ENCODE measurements at regions not wholly inside any gene's neighbourhood (a gene's known extent, or its start where the extent isn't known, plus 50 kb on each side); places are given as distances from the start of the nearest gene placed in this dataset.
"Not testable (repeated sequence)": the region's sequence is repeated elsewhere in the genome, so short reads cannot be mapped to it uniquely, and the experiment has no call there.

GRCh38 chr6:84597238-84597875 lies 167.0 kb downstream of the TBX18 start:
- Histone ChIP-seq H3K27me3 (ENCODE audit: insufficient read depth, low read length) (no peaks in the 10 kb centered on the region), H4K20me1 (ENCODE audit: insufficient read depth, low read length) (no peaks in the 10 kb centered on the region), H3F3A (ENCODE audit: insufficient read depth, low read length) (no peaks in the 10 kb centered on the region), H3K9me3 (ENCODE audit: low read length) (no peaks in the 10 kb centered on the region), H3K36me3 (ENCODE audit: insufficient read depth, low read length) (no peaks in the 10 kb centered on the region), H3K9ac (ENCODE audit: low read length) (no peak overlapping the region), H3K9me2 (ENCODE audit: low read depth, low read length) (no peaks in the 10 kb centered on the region), H3K79me2 (ENCODE audit: insufficient read depth, low read length) (no peaks in the 10 kb centered on the region), H2AFZ (ENCODE audit: low read length) (no peak overlapping the region), H3K4me3 (ENCODE audit: low read depth, low read length, poor library complexity, severe bottlenecking) (no peak overlapping the region), H3K4me2 (ENCODE audit: low read length) (no peak overlapping the region), H3K27ac (ENCODE audit: low read depth, low read length, poor library complexity, severe bottlenecking) (no peak overlapping the region), H3K4me1 (ENCODE audit: insufficient read depth, low read length, severe bottlenecking) (no peaks in the 10 kb centered on the region)
- TF ChIP-seq CTCF (IDR thresholded peaks at IDR 0.05; ENCODE audit: low read length) (no peak), EZH2 (IDR thresholded peaks at IDR 0.05; ENCODE audit: borderline replicate concordance, low read length) (no peak)

- Histone ChIP-seq H2AFZ (ENCODE audit: low read length) (no peak overlapping the region), H4K20me1 (ENCODE audit: insufficient read depth, low read length) (no peaks in the 10 kb centered on the region)
- TF ChIP-seq CTCF (IDR thresholded peaks at IDR 0.05; ENCODE audit: low read length) (no peak), EZH2 (IDR thresholded peaks at IDR 0.05; ENCODE audit: borderline replicate concordance, low read length) (no peak)
Observed at GRCh38 chr6:84596488-84596887, 167.9 kb downstream of the TBX18 start.

GRCh38 chr6:84588697-84589080 lies 175.7 kb downstream of the TBX18 start:
- no peaks in the 10 kb centered on the region for H4K20me1 ChIP-seq (ENCODE audit: insufficient read depth, low read length)
- no peaks in the 10 kb centered on the region for H3K9me3 ChIP-seq (ENCODE audit: low read length)
- no peak overlapping the region for H3K4me3 ChIP-seq (ENCODE audit: low read depth, low read length, poor library complexity, severe bottlenecking)
- H3K4me1 ChIP-seq (ENCODE audit: insufficient read depth, low read length, severe bottlenecking) = no peaks in the 10 kb centered on the region
- H3K27ac ChIP-seq (ENCODE audit: low read depth, low read length, poor library complexity, severe bottlenecking) = no peak overlapping the region
- H3K27me3 ChIP-seq (ENCODE audit: insufficient read depth, low read length) = no peaks in the 10 kb centered on the region
- no peak overlapping the region for H3K4me2 ChIP-seq (ENCODE audit: low read length)
- no peaks in the 10 kb centered on the region for H3K79me2 ChIP-seq (ENCODE audit: insufficient read depth, low read length)
- H3K9me2 ChIP-seq (ENCODE audit: low read depth, low read length) = no peaks in the 10 kb centered on the region
- no peaks in the 10 kb centered on the region for H3K36me3 ChIP-seq (ENCODE audit: insufficient read depth, low read length)
- H3F3A ChIP-seq (ENCODE audit: insufficient read depth, low read length) = no peaks in the 10 kb centered on the region
- no peak overlapping the region for H3K9ac ChIP-seq (ENCODE audit: low read length)
- no peak overlapping the region for H2AFZ ChIP-seq (ENCODE audit: low read length)
- no peak for TF ChIP-seq EZH2 (IDR thresholded peaks at IDR 0.05; ENCODE audit: borderline replicate concordance, low read length)
- no peak for TF ChIP-seq CTCF (IDR thresholded peaks at IDR 0.05; ENCODE audit: low read length)

More at GRCh38 chr6:84596488-84596887, 167.9 kb downstream of the TBX18 start:
- Histone ChIP-seq H3K9me2 (ENCODE audit: low read depth, low read length) (no peaks in the 10 kb centered on the region), H3K9ac (ENCODE audit: low read length) (no peak overlapping the region), H3K27ac (ENCODE audit: low read depth, low read length, poor library complexity, severe bottlenecking) (no peak overlapping the region), H3K4me3 (ENCODE audit: low read depth, low read length, poor library complexity, severe bottlenecking) (no peak overlapping the region), H3F3A (ENCODE audit: insufficient read depth, low read length) (no peaks in the 10 kb centered on the region), H3K79me2 (ENCODE audit: insufficient read depth, low read length) (no peaks in the 10 kb centered on the region), H3K4me1 (ENCODE audit: insufficient read depth, low read length, severe bottlenecking) (no peaks in the 10 kb centered on the region), H3K36me3 (ENCODE audit: insufficient read depth, low read length) (no peaks in the 10 kb centered on the region), H3K9me3 (ENCODE audit: low read length) (no peaks in the 10 kb centered on the region), H3K27me3 (ENCODE audit: insufficient read depth, low read length) (no peaks in the 10 kb centered on the region), H3K4me2 (ENCODE audit: low read length) (no peak overlapping the region)

- H3K27ac ChIP-seq (ENCODE audit: low read depth, low read length, poor library complexity, severe bottlenecking); H2AFZ ChIP-seq (ENCODE audit: low read length); H3K4me2 ChIP-seq (ENCODE audit: low read length); H3K4me1 ChIP-seq (ENCODE audit: insufficient read depth, low read length, severe bottlenecking); H4K20me1 ChIP-seq (ENCODE audit: insufficient read depth, low read length); H3K79me2 ChIP-seq (ENCODE audit: insufficient read depth, low read length); H3F3A ChIP-seq (ENCODE audit: insufficient read depth, low read length); H3K9ac ChIP-seq (ENCODE audit: low read length); H3K36me3 ChIP-seq (ENCODE audit: insufficient read depth, low read length); H3K9me3 ChIP-seq (ENCODE audit: low read length); H3K27me3 ChIP-seq (ENCODE audit: insufficient read depth, low read length); H3K4me3 ChIP-seq (ENCODE audit: low read depth, low read length, poor library complexity, severe bottlenecking); H3K9me2 ChIP-seq (ENCODE audit: low read depth, low read length): not testable (repeated sequence)
Observed at GRCh38 chr6:84587994-84588696, 176.3 kb downstream of the TBX18 start.

GRCh38 chr6:84587202-84587940 lies 177.0 kb downstream of the TBX18 start:
- not testable (repeated sequence) for H3K4me1 ChIP-seq (ENCODE audit: insufficient read depth, low read length, severe bottlenecking); H3F3A ChIP-seq (ENCODE audit: insufficient read depth, low read length); H4K20me1 ChIP-seq (ENCODE audit: insufficient read depth, low read length); H3K9me2 ChIP-seq (ENCODE audit: low read depth, low read length); H3K4me2 ChIP-seq (ENCODE audit: low read length); H3K9ac ChIP-seq (ENCODE audit: low read length); H3K9me3 ChIP-seq (ENCODE audit: low read length); H3K27ac ChIP-seq (ENCODE audit: low read depth, low read length, poor library complexity, severe bottlenecking); H3K4me3 ChIP-seq (ENCODE audit: low read depth, low read length, poor library complexity, severe bottlenecking); H3K27me3 ChIP-seq (ENCODE audit: insufficient read depth, low read length); H3K36me3 ChIP-seq (ENCODE audit: insufficient read depth, low read length); H3K79me2 ChIP-seq (ENCODE audit: insufficient read depth, low read length); H2AFZ ChIP-seq (ENCODE audit: low read length)
